ENCODE measurements at regions not wholly inside any gene's neighbourhood (a gene's known extent, or its start where the extent isn't known, plus 50 kb on each side); places are given as distances from the start of the nearest gene placed in this dataset.

DNA sequence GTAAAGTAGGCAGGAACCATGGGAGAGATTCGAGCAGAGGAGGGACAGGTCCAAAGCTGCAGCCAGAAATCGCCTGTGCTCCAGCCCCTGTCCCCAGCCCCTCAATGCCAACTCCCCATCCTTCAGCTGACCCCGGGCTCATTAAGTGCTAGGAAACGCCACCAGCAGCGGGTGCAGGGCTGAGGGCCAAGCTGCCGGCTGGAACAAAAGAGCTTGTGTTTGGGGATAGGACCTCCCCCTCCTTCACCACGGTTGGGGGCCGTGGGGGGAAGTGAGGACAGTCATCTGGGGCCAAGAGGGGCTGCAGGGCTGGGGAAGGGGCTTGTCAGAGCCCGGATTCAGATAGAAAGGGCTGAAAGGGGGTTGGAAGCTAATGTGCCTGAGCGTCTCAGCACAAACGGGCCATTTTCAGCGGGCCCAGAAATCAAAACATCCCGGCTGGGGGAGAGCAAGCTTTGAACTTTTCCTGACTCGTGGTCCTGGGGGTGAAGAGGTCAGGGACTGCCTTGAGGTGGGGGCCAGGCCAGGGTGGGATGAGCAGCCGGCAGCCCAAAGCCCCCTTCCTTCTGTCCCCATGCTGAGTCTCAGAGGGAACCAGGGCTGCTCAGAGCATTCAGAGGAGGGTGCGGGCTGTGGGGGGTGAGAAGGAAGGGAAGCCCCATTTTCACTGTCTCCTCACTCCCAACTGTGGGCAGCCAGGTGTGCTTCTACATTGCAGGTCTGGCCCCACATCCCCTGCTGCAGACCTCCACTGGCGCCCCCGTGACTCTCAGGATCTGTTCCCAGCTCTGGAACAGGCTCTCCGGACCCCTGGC, 69.4 kb upstream of the DAB2IP start:
- no peak overlapping the region for H2BK5ac ChIP-seq (ENCODE audit: insufficient read length, low read length)
- no peaks in the 10 kb centered on the region for H3K27me3 ChIP-seq (ENCODE audit: insufficient read depth, low read length)
- no peaks in the 10 kb centered on the region for H3K23me2 ChIP-seq (ENCODE audit: insufficient read length, low read depth, low read length, poor library complexity, severe bottlenecking)
- TF ChIP-seq, protein P1, sequence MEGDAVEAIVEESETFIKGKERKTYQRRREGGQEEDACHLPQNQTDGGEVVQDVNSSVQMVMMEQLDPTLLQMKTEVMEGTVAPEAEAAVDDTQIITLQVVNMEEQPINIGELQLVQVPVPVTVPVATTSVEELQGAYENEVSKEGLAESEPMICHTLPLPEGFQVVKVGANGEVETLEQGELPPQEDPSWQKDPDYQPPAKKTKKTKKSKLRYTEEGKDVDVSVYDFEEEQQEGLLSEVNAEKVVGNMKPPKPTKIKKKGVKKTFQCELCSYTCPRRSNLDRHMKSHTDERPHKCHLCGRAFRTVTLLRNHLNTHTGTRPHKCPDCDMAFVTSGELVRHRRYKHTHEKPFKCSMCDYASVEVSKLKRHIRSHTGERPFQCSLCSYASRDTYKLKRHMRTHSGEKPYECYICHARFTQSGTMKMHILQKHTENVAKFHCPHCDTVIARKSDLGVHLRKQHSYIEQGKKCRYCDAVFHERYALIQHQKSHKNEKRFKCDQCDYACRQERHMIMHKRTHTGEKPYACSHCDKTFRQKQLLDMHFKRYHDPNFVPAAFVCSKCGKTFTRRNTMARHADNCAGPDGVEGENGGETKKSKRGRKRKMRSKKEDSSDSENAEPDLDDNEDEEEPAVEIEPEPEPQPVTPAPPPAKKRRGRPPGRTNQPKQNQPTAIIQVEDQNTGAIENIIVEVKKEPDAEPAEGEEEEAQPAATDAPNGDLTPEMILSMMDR (conservative IDR thresholded peaks at IDR 0.05), result no peak
- no peak overlapping the region for H2BK120ac ChIP-seq (ENCODE audit: low read depth, low read length, poor library complexity, severe bottlenecking)
- no peaks in the 10 kb centered on the region for H3K36me3 Mint-ChIP-seq (ENCODE audit: insufficient read depth in 1 of 3, low read depth in 3 of 3)
- H2AK5ac ChIP-seq (ENCODE audit: insufficient read length, low read length), result no peak overlapping the region
- H4K5ac ChIP-seq (ENCODE audit: insufficient read length, low read depth, low read length), result no peak overlapping the region
- no peak overlapping the region for H4K91ac ChIP-seq (ENCODE audit: insufficient read length, low read depth, low read length)
- H3K9me3 ChIP-seq (ENCODE audit: control insufficient read depth, low read depth, low read length), result no peaks in the 10 kb centered on the region
- no peak overlapping the region for H3K4me2 ChIP-seq (ENCODE audit: insufficient read depth, insufficient read length, low read length)
- H2BK15ac ChIP-seq (ENCODE audit: low read depth, low read length), result no peak overlapping the region
- no peak overlapping the region for H2BK12ac ChIP-seq (ENCODE audit: insufficient read length, low read depth, low read length)
- H3K9ac ChIP-seq (ENCODE audit: extremely low read depth, insufficient read length, low read length), result no peak overlapping the region
- H3K14ac ChIP-seq (ENCODE audit: insufficient read depth, low read length), result peak overlapping the region; percentile 51; the same call in 1 of the 2 replicates
- peak overlapping the region in 1 of 2 experiments; percentile 55; a peak in 1 of 5 replicates for H3K4me3 Mint-ChIP-seq
- H3K23ac ChIP-seq (ENCODE audit: insufficient read length, low read depth, low read length), result no peak overlapping the region
- no peak overlapping the region for H2BK20ac ChIP-seq (ENCODE audit: low read depth, low read length, poor library complexity, severe bottlenecking)
- H3K4me1 Mint-ChIP-seq, result peaks cover 17 to 34% of the 10 kb centered on the region in 2 experiments
- H3K4me1 ChIP-seq (ENCODE audit: insufficient read depth, low read length), result no peaks in the 10 kb centered on the region
- no peak overlapping the region for H3T11ph ChIP-seq (ENCODE audit: low read length)
- no peaks in the 10 kb centered on the region for H3K79me2 ChIP-seq (ENCODE audit: insufficient read depth, low read length)
- H3K27ac ChIP-seq (ENCODE audit: insufficient read length, low read depth, low read length), result no peak overlapping the region
- peak; percentile 58 for DNase-seq
- H3K18ac ChIP-seq (ENCODE audit: insufficient read length, low read depth, low read length), result no peak overlapping the region
- H4K8ac ChIP-seq (replicated peaks; ENCODE audit: insufficient read length, low read depth, low read length), result no peak overlapping the region
- no peak overlapping the region for H3K4ac ChIP-seq (ENCODE audit: low read depth, low read length)
- peaks cover 22% of the 10 kb centered on the region for H3K27me3 Mint-ChIP-seq (ENCODE audit: low read depth)
- H3K79me1 ChIP-seq (ENCODE audit: insufficient read depth, low read depth, low read length, poor library complexity, severe bottlenecking), result no peaks in the 10 kb centered on the region
- no CpG with 5 or more reads among the region's 19 CpGs for WGBS (ENCODE audit: extremely low coverage, insufficient read length, low lambda C conversion rate)
- H4K20me1 ChIP-seq (ENCODE audit: control insufficient read depth, insufficient read depth, insufficient read length), result no peaks in the 10 kb centered on the region
- H3K27ac Mint-ChIP-seq, result no peak overlapping the region
- H2AFZ ChIP-seq (ENCODE audit: low read length), result no peak overlapping the region
- no peak overlapping the region for H3K56ac ChIP-seq (ENCODE audit: insufficient read length, low read depth, low read length)
- H3K9me3 Mint-ChIP-seq, result no peaks in the 10 kb centered on the region; a peak in 1 of 5 replicates
